H1 (cell line): ENCODE measurements at regions not wholly inside any gene's neighbourhood (a gene's known extent, or its start where the extent isn't known, plus 50 kb on each side); places are given as distances from the start of the nearest gene placed in this dataset.

Source experiments
- BCL11A ChIP-seq, 2 experiments: IDR thresholded peaks; one replicate each; pipeline ENCODE4 v1.6.1; 2011; ENCODE audit warnings: low read depth in 2 of 2, low read length in 2 of 2, mild to moderate bottlenecking in 2 of 2
- CHD7 ChIP-seq: fragments of 300-600 bp; sonication (generic); IDR thresholded peaks from 2 replicates; pipeline ENCODE4 v1.7.1; 2012; ENCODE audit warnings: low read length, moderate library complexity, mild to moderate bottlenecking, inconsistent platforms; ENCODE audit not compliant: insufficient replicate concordance
- EP300 ChIP-seq, 2 experiments: IDR thresholded peaks; 1 replicate in 1 of 2; 2 replicates in 1 of 2; pipeline ENCODE4 v1.6.1; 2011 to 2012; ENCODE audit warnings: low read depth in 2 of 2, low read length in 2 of 2, mild to moderate bottlenecking in 2 of 2, borderline replicate concordance in 1 of 2, inconsistent platforms in 1 of 2, moderate library complexity in 1 of 2
- POLR2AphosphoS5 ChIP-seq: IDR thresholded peaks from 2 replicates; pipeline ENCODE4 v1.6.1; 2011; ENCODE audit warnings: low read depth, low read length
- SUZ12 ChIP-seq: fragments of 200-600 bp; sonication (generic); IDR thresholded peaks from 2 replicates; pipeline ENCODE4 v1.6.1; 2012; ENCODE audit warnings: mild to moderate bottlenecking, inconsistent platforms, low read length, moderate library complexity, mixed read lengths
- USF2 ChIP-seq: IDR thresholded peaks from 2 replicates; pipeline ENCODE4 v1.6.1; 2011; ENCODE audit warnings: low read length, improper control_type of control experiment

GRCh38 chr13:102452836-102453235 lies 51.0 kb upstream of the FGF14 start (continued):
- TF ChIP-seq USF2 (no peak), EP300 (IDR thresholded peaks at IDR 0.05; ENCODE audit: borderline replicate concordance in 1 of 2, low read depth in 2 of 2, low read length in 2 of 2) (no peak), CHD7 (no peak), SUZ12 (no peak), BCL11A (IDR thresholded peaks at IDR 0.05; ENCODE audit: low read depth in 2 of 2, low read length in 2 of 2) (no peak), POLR2AphosphoS5 (no peak)
